ENCODE measurements at regions not wholly inside any gene's neighbourhood (a gene's known extent, or its start where the extent isn't known, plus 50 kb on each side); places are given as distances from the start of the nearest gene placed in this dataset.
"Not testable (repeated sequence)": the region's sequence is repeated elsewhere in the genome, so short reads cannot be mapped to it uniquely, and the experiment has no call there.

DNA sequence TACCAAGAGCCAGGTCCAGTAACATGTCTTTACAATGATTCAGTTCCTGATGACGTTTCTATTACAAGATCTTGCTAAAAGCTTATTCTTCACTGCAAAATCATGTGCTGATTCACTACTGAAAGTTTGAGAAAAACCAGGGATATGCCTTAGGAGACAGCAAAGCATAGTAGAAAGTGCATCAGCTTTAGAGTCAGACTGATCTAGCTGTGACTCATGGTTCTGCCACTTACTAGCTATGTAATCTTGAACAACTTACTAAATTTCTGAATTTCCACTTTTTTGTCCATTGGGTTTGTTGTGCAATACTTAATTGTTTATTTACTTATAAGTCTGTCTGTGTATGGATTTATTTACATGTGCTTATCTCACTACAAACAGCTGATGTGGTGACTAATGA is 198.5 kb upstream of the RSPO3 start:
- peak; percentile 86 for DNase-seq

GRCh38 chr6:126923807-126924206 is 194.7 kb upstream of the RSPO3 start:
- DNase-seq, result no peak

DNA sequence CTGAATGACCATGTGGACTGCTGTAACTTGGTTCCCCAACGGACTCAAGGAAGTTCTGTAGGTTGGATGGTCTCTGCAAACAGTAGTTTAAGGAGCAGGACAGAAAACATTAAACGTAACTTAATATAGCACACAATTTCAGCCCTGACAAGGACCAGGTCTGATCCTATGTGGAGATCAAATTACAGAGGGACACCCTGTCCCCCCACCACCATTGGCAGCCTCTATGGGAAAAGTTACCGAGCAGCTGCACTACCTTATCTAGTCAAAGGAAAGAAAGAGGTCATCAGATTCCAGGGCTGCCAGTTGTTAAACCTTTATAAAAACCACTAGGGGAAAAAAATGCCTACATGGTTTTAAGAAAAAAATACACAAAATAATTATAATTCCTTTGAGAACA is 191.5 kb upstream of the RSPO3 start:
- DNase-seq, result no peak

DNA sequence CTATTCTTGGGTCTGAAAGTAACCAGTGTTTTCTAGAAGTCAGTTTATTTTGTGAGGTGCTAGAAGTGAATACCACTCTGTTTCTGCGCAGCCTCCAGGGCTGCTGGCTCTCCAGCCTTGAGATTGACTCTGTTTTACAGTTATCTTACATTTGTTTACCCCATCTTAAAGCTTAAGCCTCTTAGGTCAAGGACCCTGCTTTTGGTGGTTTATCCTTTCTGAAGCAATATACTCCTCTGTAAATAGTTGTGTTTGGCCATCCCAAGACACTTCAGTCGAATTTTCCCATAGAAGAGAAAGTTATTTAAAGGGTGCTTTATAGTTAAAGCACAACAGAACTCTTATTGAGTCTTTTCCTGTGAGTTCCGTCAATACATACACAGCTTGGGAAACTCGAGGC is 190.6 kb upstream of the RSPO3 start:
- no peak for DNase-seq

DNA sequence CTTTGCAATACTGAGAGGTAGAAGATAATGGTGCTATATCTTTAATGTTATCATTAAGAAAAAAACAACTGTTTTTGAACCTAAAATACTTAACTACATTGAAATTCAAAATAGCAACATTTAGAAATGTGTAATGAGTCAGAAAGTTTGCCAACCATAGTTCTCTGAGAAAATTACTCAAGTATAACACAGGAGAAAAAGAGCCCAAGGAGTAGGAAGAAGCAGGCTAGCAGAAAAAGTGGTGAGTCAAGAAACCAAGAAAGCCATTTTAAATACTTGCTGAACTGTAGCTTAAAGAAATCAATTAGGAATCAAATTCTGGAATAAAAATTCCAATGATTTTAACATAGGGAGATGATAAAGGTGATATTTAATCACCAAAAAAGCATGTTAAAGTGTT is 181.0 kb upstream of the RSPO3 start:
- DNase-seq, result no peak

- no peak for DNase-seq
Measured at GRCh38 chr6:126939784-126940183, 178.7 kb upstream of the RSPO3 start.

DNA sequence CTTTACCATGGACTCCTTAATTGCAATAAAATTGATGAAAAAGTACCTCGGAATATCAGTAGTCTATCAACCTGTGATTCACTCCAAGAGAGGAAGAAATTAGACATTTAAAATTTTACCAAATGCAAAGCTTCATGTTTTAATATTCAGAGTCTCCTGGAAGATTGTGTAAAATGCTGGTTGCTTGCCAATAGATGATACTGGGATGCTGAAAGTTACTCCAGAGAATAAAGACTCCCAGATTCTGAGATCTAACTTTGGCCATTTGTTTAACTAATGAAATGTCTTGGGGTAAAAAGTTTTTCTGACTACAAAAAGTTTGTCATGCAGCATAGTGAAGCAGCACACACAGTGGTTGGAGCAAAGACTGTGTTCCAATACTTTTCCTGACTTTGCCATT is 176.7 kb upstream of the RSPO3 start:
- no peak for DNase-seq

DNA sequence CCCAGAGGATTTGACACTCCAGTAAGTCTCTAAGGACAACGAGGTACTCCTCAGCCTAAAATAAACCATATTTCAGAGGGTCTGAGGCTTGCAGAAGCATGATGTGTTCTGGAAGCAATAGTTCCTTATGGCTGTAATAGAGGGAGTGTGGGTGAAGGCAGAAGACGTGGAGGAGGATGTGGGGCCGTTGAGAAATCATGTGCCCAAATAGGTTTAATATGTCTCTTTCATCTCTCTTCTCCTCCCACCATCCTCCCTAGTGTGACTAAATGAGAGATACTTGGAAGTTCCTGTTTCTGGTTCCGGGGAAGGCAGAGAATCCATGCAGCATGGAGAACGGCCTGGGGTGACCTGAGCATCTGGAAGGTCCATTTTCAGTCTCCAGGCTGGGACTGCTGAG is 174.0 kb upstream of the RSPO3 start:
- no peak for DNase-seq

GRCh38 chr6:126945150-126945685 is 173.3 kb upstream of the RSPO3 start:
- no peak for DNase-seq

DNA sequence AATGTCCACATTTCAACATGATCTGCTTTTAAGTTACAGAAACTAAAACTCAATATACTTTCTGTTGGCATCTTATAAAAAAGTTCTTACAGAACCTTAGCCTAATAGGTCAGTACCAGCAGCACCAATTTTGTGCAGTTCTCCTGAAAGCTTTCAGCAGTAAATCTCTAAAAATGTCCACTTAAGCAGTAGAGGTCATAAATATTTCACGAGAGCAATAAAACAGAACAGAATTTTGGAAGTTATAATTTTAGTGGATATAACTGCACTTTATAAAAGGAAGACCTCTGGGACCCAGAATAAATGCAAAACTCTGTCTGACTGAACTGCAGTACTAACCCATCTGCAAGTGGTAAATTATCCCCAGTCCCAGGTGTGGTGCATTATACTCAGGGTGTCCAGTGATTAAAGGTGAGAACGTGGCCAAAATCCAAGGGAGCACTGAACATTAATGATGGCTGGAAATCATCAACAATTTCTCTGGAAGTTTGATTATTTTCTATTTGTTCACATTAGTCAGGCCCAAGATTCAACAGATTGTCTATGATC is 172.6 kb upstream of the RSPO3 start:
- DNase-seq, result no peak

DNA sequence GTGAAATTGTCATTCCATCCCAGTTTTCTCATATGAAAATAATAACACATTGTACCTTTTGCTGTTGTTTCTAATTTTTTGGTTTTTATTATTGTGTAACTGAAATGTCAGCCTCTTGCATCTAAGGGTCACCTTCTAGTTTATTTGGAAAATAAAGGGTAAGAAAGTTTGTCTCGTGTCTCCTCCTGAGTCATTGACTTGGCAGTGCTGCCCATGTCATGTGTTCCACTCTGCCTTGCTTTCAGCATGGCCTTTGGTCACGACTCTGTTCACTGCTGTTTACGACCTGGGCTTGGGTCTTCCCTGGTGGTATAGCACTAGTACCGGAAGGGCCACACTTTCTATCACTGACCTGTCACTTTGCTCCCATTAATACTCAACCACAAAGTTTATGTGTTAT is 171.4 kb upstream of the RSPO3 start:
- no peak for DNase-seq

- no peak for DNase-seq
Measured at GRCh38 chr6:126949786-126950185, 168.7 kb upstream of the RSPO3 start.

GRCh38 chr6:126955621-126956020 is 162.8 kb upstream of the RSPO3 start:
- no peak for DNase-seq

DNA sequence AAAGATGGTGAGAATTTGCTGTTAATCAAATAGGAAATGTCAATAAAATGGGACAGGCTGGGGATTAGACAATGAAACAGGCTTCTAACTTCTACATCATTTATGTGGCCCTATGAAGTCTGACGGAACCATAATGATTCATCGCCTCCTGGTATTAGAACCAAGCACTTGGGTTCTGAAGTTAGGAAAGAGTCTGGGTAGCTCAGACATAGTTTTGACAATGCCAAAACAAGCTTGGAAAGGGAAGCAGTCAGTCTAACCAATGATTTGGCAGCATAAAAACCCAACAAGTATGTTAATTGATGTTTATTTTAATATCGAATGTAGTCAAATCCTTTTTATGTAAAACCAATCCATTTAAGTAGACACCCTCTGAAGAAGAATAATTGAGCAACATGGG is 160.8 kb upstream of the RSPO3 start:
- DNase-seq, result no peak

GRCh38 chr6:126959765-126960164 is 158.7 kb upstream of the RSPO3 start:
- DNase-seq, result no peak

DNA sequence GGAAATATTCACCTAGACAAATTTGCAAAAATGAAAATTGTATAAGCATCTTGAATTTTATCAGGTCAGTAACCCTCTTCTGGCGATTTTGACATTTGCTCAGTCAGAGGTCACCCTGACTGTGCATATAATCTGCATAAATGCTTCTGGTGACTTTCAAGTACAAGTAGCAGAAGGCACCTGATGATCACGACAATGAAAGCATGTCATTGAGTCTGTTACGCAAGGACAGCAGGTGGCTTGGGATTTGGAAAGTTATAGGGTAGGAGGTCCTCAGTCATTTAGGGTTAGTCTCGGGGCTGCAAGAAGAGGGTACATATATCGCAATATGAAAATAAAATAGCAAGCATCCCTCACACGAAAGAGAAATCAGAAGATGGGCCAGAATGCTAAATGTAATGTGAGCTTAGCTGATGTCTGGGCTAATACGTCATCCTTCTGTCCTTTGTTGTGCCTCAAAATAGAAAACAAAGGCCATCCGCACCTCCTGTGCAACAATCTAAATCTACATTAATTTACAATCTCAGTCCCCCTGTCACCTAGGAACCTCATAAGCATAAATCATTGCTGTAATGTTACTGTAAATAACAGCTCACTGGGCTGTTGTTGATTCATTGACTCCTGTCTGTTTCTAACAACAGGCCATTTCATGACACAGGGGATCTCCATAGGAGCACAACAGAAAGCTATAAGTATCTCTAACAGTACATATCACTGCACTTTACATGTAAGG is 155.2 kb upstream of the RSPO3 start:
- DNase-seq, result no peak

DNA sequence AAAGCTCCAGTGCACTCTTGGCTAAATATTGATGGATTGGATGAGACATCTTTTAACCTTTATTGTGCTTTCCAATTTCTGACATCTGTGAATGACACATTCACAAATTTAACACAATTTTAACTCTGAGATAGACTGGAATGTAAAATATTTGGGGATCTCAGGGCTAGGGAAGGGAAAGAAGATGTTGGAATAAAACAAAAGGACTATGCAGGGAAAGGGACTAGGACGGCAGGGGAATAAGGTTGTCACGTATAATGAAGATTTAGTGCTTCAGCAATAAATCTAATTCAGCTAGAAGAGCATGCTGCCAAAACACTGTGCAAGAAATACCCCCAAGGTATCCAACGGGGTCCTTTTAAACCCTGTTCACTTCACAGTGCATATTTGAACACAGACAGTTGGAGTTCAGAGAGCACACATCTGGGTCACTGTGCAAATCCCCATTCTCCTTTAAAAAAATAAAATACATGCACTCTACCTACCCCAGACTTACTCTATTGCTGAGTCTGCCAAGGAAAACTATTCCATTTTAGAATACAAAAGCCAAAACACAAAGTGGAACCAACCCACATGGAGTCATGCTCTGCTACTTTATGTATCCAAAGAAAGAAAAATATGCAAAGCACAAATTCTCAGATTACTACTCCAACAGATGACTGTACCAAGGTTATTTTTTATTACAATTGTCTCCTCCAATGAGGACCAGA is 151.0 kb upstream of the RSPO3 start:
- DNase-seq, result no peak

- DNase-seq, result no peak
Measured at GRCh38 chr6:126976253-126976797, 142.1 kb upstream of the RSPO3 start.

DNA sequence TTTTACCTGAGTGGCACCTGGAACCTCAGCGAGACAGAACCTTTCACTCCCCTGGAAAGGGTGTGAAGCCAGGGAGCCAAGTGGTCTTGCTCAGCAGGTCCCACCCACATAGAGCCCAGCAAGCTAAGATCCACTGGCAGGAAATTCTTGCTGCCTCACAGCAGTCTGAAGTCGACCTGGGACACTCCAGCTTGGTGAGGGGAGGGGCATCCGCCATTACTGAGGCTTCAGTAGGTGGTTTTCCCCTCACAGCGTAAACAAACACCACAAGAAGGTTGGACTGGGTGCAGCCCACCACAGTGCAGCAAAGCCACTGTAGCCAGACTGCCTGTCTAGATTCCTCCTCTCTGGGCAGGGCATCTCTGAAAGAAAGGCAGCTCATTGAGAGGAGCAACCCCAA is 134.7 kb upstream of the RSPO3 start:
- no peak for DNase-seq

- not testable (repeated sequence) for DNase-seq
Measured at GRCh38 chr6:126988125-126988524, 130.3 kb upstream of the RSPO3 start.

GRCh38 chr6:127000631-127001030 is 117.8 kb upstream of the RSPO3 start:
- DNase-seq, result no peak

GRCh38 chr6:127013865-127014264 is 104.6 kb upstream of the RSPO3 start:
- DNase-seq, result no peak

- DNase-seq, result no peak
Measured at GRCh38 chr6:127015858-127016257, 102.6 kb upstream of the RSPO3 start.

- DNase-seq, result no peak
Measured at GRCh38 chr6:127019828-127020227, 98.6 kb upstream of the RSPO3 start.

Measured in amniotic stem cell (primary cell).